ENCODE measurements at regions not wholly inside any gene's neighbourhood (a gene's known extent, or its start where the extent isn't known, plus 50 kb on each side); places are given as distances from the start of the nearest gene placed in this dataset.

DNA sequence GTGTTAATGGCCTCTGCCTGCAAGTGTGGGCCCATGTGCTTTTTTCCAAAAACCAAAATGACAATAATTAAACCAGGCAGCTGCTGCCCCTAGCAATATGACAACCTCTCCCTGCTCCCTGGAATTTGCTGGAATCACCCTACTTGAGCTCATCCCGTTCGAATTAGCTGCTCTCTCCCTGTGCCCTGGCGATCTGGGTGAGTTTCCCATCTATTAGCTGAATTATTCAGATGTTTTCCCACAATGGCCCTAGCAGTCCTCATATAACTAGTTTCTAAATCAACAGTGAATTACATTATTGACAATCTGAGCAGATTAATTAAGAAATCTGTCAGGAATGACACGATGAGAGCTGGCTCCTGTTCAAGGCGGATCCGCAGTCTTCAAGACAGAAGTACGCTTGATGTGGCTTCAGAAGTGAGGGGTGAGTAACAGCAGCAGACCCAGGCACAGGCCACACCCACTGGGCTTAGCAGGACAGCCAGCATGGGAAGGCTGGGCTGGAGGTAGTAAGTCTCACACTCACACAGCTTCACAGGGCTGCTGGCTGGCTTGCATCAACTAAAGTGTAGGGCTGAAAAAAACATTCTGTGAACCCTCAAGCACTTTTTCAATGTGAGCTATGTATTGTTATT is 366.2 kb upstream of the ID2 start:
- no peak for TF ChIP-seq FOXP2 (optimal IDR thresholded peaks at IDR 0.05; ENCODE audit: borderline replicate concordance, extremely low read depth, extremely low read length, insufficient read depth)
- no peak for TF ChIP-seq POLR2AphosphoS5 (IDR thresholded peaks at IDR 0.05; ENCODE audit: low read depth, low read length)
- TF ChIP-seq SIN3A (IDR thresholded peaks at IDR 0.05; ENCODE audit: borderline replicate concordance, insufficient read depth, low read length): no peak
- TF ChIP-seq, protein P1, sequence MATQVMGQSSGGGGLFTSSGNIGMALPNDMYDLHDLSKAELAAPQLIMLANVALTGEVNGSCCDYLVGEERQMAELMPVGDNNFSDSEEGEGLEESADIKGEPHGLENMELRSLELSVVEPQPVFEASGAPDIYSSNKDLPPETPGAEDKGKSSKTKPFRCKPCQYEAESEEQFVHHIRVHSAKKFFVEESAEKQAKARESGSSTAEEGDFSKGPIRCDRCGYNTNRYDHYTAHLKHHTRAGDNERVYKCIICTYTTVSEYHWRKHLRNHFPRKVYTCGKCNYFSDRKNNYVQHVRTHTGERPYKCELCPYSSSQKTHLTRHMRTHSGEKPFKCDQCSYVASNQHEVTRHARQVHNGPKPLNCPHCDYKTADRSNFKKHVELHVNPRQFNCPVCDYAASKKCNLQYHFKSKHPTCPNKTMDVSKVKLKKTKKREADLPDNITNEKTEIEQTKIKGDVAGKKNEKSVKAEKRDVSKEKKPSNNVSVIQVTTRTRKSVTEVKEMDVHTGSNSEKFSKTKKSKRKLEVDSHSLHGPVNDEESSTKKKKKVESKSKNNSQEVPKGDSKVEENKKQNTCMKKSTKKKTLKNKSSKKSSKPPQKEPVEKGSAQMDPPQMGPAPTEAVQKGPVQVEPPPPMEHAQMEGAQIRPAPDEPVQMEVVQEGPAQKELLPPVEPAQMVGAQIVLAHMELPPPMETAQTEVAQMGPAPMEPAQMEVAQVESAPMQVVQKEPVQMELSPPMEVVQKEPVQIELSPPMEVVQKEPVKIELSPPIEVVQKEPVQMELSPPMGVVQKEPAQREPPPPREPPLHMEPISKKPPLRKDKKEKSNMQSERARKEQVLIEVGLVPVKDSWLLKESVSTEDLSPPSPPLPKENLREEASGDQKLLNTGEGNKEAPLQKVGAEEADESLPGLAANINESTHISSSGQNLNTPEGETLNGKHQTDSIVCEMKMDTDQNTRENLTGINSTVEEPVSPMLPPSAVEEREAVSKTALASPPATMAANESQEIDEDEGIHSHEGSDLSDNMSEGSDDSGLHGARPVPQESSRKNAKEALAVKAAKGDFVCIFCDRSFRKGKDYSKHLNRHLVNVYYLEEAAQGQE (IDR thresholded peaks at IDR 0.05; ENCODE audit: insufficient read depth in 1 of 2, low read depth in 2 of 2, low read length in 2 of 2): no peak
- TF ChIP-seq TAF1 (IDR thresholded peaks at IDR 0.05; ENCODE audit: borderline replicate concordance, insufficient read depth, low read length): no peak

DNA sequence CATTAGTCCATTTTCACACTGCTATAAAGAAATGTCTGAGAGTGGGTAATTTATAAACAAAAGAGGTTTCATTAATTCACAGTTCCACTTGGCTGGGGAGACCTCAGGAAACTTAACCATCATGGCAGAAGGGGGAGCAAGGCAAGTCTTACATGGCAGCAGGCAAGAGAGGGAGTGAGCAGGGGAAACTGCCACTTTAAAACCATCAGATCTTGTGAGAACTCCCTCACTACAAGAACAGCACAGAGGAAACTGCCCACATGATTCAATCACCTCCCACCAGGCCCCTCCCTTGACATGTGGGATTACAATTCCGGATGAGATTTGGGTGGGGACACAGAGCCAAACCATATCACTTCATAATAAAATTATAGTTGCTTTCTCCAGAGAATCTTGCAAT is 365.5 kb upstream of the ID2 start:
- TF ChIP-seq TAF1 (IDR thresholded peaks at IDR 0.05; ENCODE audit: borderline replicate concordance, insufficient read depth, low read length) (no peak), SIN3A (IDR thresholded peaks at IDR 0.05; ENCODE audit: borderline replicate concordance, insufficient read depth, low read length) (no peak)
- TF ChIP-seq, protein P1 (IDR thresholded peaks at IDR 0.05; ENCODE audit: insufficient read depth in 1 of 2, low read depth in 2 of 2, low read length in 2 of 2): no peak

DNA sequence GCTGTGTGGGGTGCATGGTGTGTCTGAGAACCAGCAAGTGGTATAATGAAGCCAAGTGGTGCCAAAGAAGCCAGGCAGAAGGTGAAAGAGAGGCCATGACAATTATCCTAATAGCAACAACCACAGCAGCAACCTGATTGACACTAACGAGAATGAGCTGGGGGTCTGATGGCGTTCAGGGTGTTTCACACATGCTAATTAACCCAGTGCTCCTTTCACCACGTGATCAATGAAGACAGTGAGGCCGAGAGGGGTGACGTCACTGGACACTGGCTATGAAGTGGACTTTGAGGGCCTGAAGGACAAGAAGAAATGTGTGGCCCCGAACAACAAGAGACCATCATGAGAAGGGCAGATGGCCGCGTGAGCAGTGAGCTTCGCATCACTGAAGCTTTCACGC is 364.4 kb upstream of the ID2 start:
- TF ChIP-seq SIN3A (IDR thresholded peaks at IDR 0.05; ENCODE audit: borderline replicate concordance, insufficient read depth, low read length) (no peak), FOXP2 (optimal IDR thresholded peaks at IDR 0.05; ENCODE audit: borderline replicate concordance, extremely low read depth, extremely low read length, insufficient read depth) (no peak), POLR2AphosphoS5 (IDR thresholded peaks at IDR 0.05; ENCODE audit: low read depth, low read length) (no peak), TAF1 (IDR thresholded peaks at IDR 0.05; ENCODE audit: borderline replicate concordance, insufficient read depth, low read length) (no peak)
- TF ChIP-seq, protein P1 (IDR thresholded peaks at IDR 0.05; ENCODE audit: insufficient read depth in 1 of 2, low read depth in 2 of 2, low read length in 2 of 2): no peak

DNA sequence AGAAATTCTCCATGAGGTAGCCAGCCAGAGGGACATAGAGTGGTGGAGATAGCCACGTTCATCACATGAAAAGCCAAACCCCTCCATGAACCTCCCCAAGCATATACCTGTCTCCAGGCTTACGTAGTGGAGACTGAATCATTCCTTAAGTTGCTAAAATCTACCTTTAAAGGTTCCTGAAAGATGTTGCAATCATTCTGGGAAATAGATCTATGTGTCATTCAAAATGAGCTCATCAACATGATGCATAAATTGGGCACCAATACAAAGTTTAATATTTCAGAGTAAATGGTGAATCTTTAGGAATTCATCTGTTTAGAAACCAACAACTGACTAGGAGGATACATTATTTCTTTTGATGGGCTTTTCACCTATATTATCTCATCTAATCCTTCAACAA is 362.6 kb upstream of the ID2 start:
- TF ChIP-seq SIN3A (IDR thresholded peaks at IDR 0.05; ENCODE audit: borderline replicate concordance, insufficient read depth, low read length) (no peak), POLR2AphosphoS5 (IDR thresholded peaks at IDR 0.05; ENCODE audit: low read depth, low read length) (no peak), TAF1 (IDR thresholded peaks at IDR 0.05; ENCODE audit: borderline replicate concordance, insufficient read depth, low read length) (no peak), FOXP2 (optimal IDR thresholded peaks at IDR 0.05; ENCODE audit: borderline replicate concordance, extremely low read depth, extremely low read length, insufficient read depth) (no peak)
- TF ChIP-seq, protein P1 (IDR thresholded peaks at IDR 0.05; ENCODE audit: insufficient read depth in 1 of 2, low read depth in 2 of 2, low read length in 2 of 2): no peak
